ENCODE measurements at regions not wholly inside any gene's neighbourhood (a gene's known extent, or its start where the extent isn't known, plus 50 kb on each side); places are given as distances from the start of the nearest gene placed in this dataset.

GRCh38 chr5:124372457-124372856, 374.0 kb downstream of the ZNF608 start:
- TF ChIP-seq CTCF (IDR thresholded peaks at IDR 0.05 in 4 of 5, conservative IDR thresholded peaks at IDR 0.05 in 1 of 5) (no peak), POLR2A (IDR thresholded peaks at IDR 0.05) (no peak)
- H3K36me3 ChIP-seq: no peaks in the 10 kb centered on the region
- H3K4me3 ChIP-seq: no peak overlapping the region
- intact Hi-C loops (cut with DNase I; ENCODE audit: low total_unique reads): no loop called here
- no peaks in the 10 kb centered on the region for H3K9me3 ChIP-seq
- no peaks in the 10 kb centered on the region for H3K4me1 ChIP-seq
- no peak overlapping the region for H3K27ac ChIP-seq
- ATAC-seq (no peak), DNase-seq (no peak)
- H3K27me3 ChIP-seq: no peaks in the 10 kb centered on the region
- in situ Hi-C loops (cut with MboI; ENCODE audit: low sequenced_read_pairs in 4 of 4): no loop called here

- in situ Hi-C loops (cut with MboI; ENCODE audit: low sequenced_read_pairs in 4 of 4): no loop called here
- DNase-seq: peak in 1 of 2 donors; percentile 11
Observed at GRCh38 chr5:124371111-124371706, 375.2 kb downstream of the ZNF608 start.

GRCh38 chr5:124370601-124371000, 375.8 kb downstream of the ZNF608 start:
- TF ChIP-seq CTCF (IDR thresholded peaks at IDR 0.05 in 4 of 5, conservative IDR thresholded peaks at IDR 0.05 in 1 of 5): no peak
- no peak for TF ChIP-seq POLR2A (IDR thresholded peaks at IDR 0.05)
- Histone ChIP-seq H3K4me1 (no peaks in the 10 kb centered on the region), H3K36me3 (no peaks in the 10 kb centered on the region), H3K4me3 (no peak overlapping the region), H3K27ac (no peak overlapping the region), H3K9me3 (no peaks in the 10 kb centered on the region), H3K27me3 (no peaks in the 10 kb centered on the region)
- no peak for DNase-seq
- no peak for ATAC-seq
- intact Hi-C loops (cut with DNase I; ENCODE audit: low total_unique reads) (no loop called here), in situ Hi-C loops (cut with MboI; ENCODE audit: low sequenced_read_pairs in 4 of 4) (no loop called here)

More at GRCh38 chr5:124371111-124371706, 375.2 kb downstream of the ZNF608 start:
- Histone ChIP-seq H3K27me3 (no peaks in the 10 kb centered on the region), H3K9me3 (no peaks in the 10 kb centered on the region), H3K27ac (no peak overlapping the region), H3K36me3 (no peaks in the 10 kb centered on the region), H3K4me1 (no peaks in the 10 kb centered on the region), H3K4me3 (no peak overlapping the region)
- intact Hi-C loops (cut with DNase I; ENCODE audit: low total_unique reads): no loop called here
- TF ChIP-seq POLR2A (IDR thresholded peaks at IDR 0.05): no peak
- TF ChIP-seq CTCF (IDR thresholded peaks at IDR 0.05 in 4 of 5, conservative IDR thresholded peaks at IDR 0.05 in 1 of 5): no peak
- peak in 1 of 2 donors; percentile 42 for ATAC-seq

GRCh38 chr5:124365361-124365801, 381.1 kb downstream of the ZNF608 start:
- no peak for ATAC-seq
- in situ Hi-C loops (cut with MboI; ENCODE audit: low sequenced_read_pairs in 4 of 4): no loop called here
- no peak overlapping the region for H3K27ac ChIP-seq
- H3K4me3 ChIP-seq: no peak overlapping the region
- intact Hi-C loops (cut with DNase I; ENCODE audit: low total_unique reads): no loop called here
- no peaks in the 10 kb centered on the region for H3K27me3 ChIP-seq
- TF ChIP-seq CTCF (IDR thresholded peaks at IDR 0.05 in 4 of 5, conservative IDR thresholded peaks at IDR 0.05 in 1 of 5) (no peak), POLR2A (IDR thresholded peaks at IDR 0.05) (no peak)
- no peak for DNase-seq
- no peaks in the 10 kb centered on the region for H3K4me1 ChIP-seq
- H3K9me3 ChIP-seq: no peaks in the 10 kb centered on the region
- H3K36me3 ChIP-seq: no peaks in the 10 kb centered on the region

GRCh38 chr5:124355928-124356327, 390.5 kb downstream of the ZNF608 start:
- Histone ChIP-seq H3K27ac (no peak overlapping the region), H3K27me3 (no peaks in the 10 kb centered on the region), H3K4me3 (no peak overlapping the region), H3K36me3 (no peaks in the 10 kb centered on the region), H3K9me3 (no peaks in the 10 kb centered on the region), H3K4me1 (no peaks in the 10 kb centered on the region)
- DNase-seq (no peak), ATAC-seq (no peak)
- TF ChIP-seq POLR2A (IDR thresholded peaks at IDR 0.05): no peak
- in situ Hi-C loops (cut with MboI; ENCODE audit: low sequenced_read_pairs in 4 of 4): no loop called here
- intact Hi-C loops (cut with DNase I; ENCODE audit: low total_unique reads): no loop called here

Data from gastrocnemius medialis (tissue), 4 donors.